HG02970 (cell line): ENCODE measurements at regions not wholly inside any gene's neighbourhood (a gene's known extent, or its start where the extent isn't known, plus 50 kb on each side); places are given as distances from the start of the nearest gene placed in this dataset.
"Not testable (repeated sequence)": the region's sequence is repeated elsewhere in the genome, so short reads cannot be mapped to it uniquely, and the experiment has no call there.

ENCODE experiments used
- ATAC-seq: cut with Tn5 transposase; IDR thresholded peaks from one replicate; pipeline ENCODE4 v1.9.1; 2021; ENCODE audit warnings: mild to moderate bottlenecking, moderate library complexity, moderate number of reproducible peaks; ENCODE audit not compliant: unreplicated experiment, low FRiP score

DNA sequence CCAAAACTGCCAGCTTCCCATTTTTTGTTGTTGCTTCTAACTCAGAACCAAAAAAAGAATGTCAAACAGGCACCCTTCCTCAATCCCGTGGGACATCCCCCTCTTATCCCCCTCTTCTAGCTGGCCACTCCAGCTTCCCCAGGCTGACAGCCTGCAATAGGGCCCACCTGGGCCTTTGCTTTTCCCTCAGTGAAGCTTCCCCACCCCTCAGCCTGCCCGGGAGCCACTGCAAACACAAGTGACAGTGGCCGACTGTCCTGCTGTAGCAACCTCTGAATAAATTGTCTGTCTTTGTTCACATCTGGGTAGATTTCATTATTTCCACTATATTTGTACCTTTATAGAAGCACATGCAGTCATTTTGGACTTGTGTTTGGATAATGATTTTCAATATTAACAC lies 245.3 kb downstream of the GADD45G start:
- no peak for ATAC-seq

DNA sequence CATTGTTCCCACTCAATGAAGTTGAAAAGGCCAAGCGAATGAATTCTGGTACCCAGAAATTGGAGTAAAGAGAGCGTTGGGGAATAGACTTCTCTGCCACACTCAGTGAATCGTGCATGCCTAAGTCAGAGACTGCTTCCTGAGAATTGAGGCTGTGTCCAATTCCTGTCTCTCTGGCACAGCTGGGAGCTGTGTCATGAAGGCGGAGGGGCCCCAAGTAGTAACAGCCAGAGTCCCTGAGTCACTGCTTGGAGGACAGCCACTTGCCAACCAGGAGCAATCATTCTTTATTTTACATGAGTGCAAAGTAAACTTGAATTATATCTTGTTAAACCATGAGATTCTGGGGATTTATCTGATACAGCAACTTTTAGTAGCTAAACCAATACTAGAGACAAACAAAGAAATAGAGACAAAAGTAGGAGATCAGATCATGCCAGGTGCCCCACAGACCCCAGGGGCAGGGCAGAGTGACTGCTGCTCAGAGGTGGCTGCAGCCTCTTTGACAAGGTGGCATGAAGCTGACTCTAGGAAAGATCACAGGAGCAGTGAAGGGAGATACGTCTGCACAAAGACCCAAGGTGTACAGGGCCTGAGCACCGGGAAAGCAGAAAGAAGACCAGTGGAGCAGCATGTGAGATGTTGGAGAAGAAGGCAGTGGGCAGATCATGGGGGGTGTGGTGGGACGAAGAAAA lies 246.0 kb downstream of the GADD45G start:
- ATAC-seq: no peak

DNA sequence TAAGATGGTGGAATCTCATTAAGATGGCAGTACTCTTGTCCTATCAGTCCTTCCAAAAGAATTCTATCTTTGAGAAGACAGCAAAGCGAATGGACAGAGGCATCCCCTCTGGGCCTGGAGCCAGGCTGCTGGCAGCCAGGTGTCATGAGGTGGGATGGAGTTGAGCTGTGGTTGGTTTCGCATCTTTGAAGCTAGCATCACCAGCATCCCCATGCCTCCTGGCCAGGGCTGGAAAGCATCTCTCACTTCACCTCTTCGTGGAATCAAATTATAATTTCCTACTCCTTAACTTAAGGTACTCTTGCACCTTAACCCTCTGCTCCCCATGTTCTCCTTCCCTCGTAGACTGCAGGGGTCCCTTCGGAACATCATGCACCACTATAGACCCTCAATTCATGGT lies 248.3 kb downstream of the GADD45G start:
- no peak for ATAC-seq

DNA sequence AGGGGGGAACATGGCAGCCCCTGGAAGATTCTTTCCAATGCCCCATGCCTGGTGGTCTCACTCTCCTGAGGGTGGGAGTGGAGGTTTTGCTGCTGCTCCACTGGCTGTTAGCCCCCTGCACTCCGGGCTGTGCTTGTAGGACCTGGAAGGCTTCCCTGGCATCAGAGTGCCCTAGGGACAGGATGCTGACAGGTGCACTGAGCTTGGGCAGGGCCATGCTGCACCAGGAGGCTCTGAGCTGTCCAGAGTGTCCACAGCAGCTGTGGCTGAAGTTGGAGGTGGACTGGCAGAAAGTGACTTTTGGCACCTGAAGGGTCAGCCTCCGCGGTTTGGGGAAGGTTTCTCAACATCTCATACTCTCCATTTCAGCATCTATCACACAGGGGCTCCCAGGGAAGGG lies 249.1 kb downstream of the GADD45G start:
- no peak for ATAC-seq

DNA sequence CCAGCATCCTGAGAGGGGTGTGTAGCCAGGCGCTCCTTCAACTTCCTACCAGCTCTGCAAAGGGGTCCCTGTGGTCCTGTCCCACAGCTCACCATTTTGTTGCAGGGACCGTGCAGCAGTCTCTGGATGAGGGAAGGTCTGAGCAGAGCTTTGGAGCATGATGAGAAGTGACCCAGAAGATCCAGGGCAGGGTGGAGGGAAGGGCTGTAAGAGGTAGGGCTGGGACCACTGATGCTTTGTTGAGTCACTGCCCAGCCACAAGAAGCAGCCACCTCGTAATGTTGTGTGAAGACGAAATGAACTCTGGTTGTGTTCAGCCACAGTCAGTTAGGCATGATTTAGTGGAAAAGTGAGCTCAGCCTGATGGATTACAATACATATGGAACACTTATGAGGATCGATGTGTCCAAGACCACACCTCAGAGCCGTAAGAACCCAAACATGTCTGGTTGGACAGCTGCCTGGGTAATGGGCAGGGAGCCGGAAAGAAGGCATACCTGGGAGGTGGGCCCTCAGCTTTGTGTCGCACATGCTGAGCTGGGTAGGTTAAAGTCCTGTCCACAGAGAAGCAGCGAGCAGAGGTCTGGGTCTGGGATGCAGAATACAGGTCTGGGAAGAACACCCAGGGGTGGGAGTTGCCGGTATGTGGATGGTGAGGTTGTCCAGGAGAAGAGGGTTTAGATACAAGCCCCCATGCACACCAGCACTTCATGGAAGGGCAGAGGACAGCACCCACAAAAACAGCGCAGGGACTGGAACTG lies 250.1 kb downstream of the GADD45G start:
- ATAC-seq: no peak

DNA sequence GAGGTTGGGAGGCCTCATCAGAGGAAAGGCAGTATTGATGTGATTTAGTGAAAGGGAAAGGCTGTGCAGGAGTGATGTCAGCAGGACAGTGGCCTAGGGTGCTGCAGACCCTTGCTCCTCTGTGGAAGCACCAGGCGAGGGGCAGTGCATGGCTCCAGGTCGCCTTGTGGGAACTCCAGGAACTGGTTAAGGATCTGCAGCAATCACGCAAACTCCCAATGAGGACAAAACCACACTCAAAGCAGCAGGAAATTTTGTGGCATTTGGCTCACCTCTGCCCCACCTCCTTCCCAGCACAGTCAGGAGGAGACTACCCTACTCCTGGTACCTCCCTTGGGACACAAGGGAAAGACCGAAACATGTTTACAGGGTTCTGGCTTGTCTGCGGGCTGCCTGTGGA lies 251.5 kb downstream of the GADD45G start:
- ATAC-seq: not testable (repeated sequence)

DNA sequence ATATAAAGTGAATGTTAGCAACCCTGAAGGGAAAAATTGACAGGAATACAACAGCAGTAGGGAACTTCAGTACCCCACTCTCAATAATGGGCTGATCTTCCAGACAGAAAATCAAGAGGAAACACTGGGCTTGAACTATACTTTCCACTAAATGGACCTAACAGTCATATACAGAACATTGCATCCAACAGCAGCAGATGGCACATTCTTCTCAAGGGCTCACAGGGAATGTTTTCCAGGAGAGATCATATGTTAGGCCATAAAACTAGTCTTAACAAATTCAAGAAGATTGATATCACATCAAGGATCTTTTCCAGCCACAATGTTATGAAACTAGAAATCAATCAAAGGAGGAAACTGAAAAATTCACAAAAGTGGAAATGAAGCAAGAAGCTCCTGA lies 252.1 kb downstream of the GADD45G start:
- ATAC-seq: not testable (repeated sequence)

DNA sequence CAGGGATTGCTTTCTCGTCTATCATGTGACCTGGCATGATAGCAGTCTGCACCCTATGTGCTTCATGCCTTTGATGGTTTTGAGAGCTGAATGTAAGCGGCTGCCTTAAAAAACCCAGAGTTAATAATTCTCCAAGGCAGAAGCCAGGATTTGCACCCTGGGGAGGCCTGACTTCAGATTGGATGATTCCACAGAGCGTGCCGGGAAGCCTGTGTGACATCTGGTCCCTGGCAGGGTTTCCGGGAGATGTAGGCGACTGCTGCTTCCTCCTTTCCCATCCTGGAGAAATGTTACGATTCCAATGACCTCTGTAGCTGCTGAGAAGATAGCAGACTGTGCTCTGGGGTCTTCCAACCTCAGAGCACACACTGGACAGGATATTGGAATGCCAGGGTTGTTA lies 255.0 kb downstream of the GADD45G start:
- not testable (repeated sequence) for ATAC-seq

DNA sequence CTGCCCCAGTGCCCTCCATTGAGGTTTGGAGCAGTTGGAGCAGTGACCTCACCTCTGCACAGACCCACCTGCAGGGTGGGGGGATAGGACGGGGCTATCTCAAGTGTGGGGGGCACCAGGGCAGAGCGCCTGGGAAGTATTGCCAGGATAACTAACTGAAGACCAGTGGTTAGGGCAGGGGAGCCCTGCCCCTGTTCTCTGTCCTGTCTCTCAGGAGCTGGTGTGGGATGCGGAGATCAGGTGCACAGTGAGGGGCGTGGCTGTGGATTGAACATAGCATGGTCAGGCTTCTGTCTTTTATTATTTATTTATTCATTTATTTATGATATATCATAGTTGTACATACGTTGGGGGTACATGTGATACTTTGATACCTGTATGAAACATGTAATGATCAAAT lies 256.6 kb downstream of the GADD45G start:
- not testable (repeated sequence) for ATAC-seq

DNA sequence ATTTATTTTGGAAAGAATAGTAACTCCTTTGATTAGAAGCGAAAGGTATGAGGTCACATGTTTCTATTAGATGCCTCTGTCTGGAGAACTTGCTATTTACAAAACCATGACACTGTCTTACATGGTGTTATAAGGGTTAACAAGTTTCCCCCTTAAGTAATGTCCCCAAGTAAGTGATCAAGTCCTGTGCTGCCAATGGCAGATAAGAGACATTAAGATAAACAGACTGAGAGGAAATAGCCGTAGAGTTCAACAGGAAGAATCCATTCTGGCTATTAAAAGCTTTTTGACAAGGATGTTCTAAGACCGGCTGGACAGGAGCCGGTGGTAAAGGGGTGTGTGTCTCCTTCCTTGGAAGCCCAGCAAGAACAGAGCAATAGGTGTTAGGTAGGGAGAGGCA lies 257.5 kb downstream of the GADD45G start:
- ATAC-seq: no peak

DNA sequence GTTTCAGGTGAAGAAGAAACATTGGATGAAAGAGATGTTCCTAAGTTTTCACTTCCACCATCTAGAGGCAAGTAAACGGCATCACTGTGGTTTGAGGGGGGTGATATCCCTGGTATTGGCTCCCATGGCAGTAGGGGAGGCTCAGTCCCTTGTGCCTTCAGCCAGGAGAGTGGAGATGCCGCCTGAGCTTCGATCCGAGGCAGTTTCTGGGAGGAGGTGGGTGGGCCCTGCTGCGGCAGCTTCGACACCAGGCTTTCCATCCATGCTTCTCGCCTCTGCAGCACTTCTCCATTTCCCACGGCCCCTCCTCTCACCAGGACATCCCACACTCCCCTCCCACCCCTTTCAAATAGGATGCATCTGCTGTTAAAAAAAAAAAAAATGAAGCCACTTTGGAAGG lies 258.3 kb downstream of the GADD45G start:
- ATAC-seq: no peak

DNA sequence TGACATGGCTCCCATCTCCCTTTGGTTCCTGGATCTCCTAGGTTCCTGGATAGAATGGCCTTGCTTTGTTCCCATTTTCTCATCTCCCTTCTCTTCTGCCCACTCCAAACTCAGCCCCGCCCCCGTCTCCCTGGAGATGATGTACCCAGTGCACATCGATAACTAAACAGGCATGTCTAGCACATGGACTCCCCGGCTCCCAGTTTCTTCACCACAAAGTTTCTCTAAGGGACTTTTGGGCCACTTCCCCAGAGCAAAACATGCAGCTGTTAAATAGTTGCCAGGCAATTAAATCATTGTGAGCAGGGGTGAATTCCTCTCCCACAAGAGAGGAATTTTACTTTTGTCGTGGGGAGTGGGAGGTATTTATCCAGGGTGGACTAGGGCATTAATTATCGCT lies 259.0 kb downstream of the GADD45G start:
- no peak for ATAC-seq

DNA sequence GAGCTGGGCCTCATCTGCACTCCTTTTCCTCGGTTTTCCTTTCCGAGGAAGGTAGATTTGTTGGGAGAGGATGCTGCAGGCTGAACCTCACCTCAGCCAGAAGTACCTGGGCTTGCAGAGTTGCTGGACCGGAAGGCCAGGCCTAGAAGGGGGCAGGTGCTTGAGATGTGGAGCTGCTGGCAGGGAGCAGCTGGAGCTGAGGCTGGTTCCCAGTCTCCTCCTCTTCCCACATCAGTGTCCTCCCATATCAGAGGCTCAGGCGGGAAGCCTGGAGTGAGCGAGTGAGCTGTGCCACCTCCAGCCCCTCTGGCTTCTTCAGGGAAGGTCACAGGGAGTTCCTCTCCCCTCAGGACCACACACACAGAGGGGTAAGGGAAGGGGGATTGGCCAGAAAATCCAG lies 259.4 kb downstream of the GADD45G start:
- ATAC-seq: no peak

DNA sequence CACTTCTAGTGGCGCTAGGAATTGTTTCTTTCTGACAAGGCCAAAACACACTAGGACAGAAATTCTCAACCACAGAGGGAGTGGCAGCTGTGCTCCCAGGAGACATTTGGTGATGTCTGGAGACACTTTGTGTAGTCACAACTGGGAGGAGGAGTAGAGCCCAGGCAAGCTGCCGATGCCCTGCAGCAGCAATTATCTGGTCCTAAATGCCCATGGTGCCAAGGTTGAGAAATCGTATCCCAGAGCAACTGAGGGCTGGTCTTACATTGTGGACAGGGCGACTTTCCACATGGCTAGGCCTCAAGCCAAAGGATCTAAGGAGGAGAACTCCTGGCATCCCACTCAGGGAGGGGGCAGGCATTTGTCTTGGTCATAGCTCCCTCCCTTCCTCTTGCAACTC lies 259.9 kb downstream of the GADD45G start:
- no peak for ATAC-seq

DNA sequence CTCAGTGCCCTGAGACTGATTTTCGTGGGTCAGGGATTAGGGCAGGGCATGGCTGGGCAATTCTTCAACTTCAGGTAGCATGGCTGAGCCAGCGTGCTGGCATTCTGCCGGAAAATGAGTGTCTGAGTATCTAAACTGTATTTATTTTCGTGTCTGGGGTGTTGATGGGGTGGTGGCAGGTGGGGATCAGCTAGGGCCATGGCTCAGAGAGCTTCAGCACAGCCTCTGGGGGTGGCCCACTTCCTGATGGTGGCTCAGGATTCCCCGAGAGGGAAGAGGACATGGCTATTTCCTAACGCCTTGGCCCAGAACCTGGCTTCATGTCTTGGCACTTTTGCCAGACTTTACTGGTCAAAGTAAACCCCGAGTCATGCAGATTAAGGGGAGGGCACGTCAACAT lies 260.5 kb downstream of the GADD45G start:
- no peak for ATAC-seq

DNA sequence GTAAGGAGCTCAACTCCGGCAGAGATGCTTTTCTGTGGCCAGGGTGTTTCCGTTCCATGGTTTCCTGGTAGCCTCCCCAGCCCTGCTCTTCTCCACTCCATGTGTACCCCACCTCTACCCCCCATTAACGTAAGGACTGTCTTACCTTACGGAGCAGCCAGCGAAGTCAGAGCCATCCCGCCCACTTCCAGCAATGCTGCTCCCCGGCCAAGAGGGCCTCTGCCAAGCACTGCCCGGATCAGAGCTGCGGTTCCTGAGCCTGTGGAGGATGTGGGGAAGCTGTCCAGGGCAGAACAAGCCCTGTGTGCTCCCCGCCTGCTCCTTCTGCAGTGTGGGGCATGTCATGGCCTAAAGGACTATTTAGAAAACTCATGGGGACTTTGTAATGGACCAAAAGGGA lies 261.2 kb downstream of the GADD45G start:
- no peak for ATAC-seq

DNA sequence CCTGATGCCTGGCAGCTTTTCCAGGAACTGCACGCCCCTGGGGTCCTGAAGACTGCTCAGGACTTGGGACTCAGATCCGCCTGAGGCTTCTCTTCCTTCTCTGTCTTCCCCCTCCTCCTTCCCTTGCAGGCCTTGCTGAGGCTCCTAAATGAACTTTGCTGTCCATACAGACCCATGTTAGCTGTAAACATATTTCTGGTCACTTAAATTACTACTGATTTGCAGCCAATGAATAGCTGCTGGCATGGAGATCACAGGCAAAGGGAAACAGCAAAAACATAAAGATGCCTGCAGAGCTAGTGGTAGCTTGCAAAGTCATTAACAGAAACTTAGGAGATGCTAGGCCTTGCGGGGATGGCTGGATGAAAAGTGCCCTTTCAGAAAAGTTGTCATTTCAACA lies 261.9 kb downstream of the GADD45G start:
- no peak for ATAC-seq

DNA sequence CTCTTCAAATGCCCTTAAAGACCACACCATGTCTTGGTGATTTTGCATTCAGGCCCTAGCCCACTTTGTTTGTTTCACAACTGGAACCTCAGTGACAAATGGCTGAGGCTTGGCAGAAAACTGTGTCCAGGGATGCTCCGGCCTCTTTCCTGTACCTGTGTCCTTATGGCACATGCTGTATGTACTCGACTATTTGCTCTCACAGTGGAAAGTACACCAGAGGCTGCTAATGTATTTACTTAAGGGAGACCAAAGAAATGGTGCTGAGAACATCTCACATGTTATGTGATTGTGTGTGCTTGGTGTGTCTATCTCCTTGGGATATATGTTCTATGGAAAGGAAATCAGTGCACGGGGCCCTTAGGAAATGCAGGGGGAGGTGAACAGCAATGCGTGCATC lies 263.3 kb downstream of the GADD45G start:
- no peak for ATAC-seq

DNA sequence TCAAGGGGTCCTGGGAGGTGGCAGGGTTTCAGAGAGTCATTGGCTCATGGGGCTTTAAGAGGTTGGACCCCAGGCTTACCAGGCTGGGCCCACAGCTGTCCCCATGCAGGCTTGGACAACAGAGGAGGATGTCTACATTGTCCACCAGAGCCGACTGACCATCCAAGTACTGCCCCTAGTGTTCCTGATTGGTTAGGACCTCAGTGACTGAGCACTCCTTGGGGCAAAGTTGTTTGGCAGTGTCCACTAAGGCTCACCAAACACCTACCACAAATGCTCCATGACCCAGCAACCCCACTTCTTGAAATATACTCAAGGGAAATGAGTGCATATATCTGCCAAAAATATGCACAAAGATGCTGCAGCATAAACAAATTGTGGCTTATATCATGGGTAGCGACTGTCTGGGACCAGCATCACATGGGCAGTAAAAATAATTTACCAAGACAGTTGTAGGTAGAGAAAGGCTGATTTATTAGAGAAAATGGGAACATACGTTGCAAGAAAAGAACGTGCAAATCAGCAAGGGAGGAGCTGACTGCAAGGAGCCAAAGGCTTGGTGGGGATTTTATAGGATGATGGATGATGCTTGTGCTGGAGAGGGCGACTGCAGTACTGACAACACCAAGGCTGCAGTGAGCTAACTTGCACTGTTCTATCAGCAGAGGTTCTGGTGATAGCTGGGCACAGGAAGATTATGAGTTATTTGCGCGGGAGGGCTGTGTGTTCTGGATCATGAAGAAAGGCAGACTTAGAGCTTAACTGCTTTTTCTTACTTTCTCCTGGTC lies 265.2 kb downstream of the GADD45G start:
- ATAC-seq: no peak

DNA sequence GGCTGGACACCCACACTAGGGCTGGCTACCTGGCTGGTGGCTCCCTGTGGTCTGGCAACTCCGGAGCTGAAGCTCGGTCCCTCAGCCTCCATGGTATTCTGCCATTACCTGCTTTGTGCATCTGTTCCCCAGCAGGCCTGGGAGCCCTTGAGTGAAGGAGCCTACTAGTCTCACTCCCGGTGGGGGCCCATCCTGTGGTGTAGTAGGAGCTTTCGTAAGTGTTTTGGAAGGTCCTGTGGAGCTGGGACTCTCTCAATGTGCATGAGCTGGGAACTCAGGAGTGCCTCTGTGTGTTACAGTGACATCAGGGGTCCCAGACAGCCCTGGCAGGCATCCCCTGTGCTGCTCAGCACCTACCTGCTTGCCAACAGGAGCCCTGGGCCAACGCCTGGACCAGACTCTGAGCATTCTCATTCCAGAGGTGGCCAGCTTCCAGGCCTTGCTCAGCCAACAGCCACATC lies 267.1 kb downstream of the GADD45G start:
- no peak for ATAC-seq

DNA sequence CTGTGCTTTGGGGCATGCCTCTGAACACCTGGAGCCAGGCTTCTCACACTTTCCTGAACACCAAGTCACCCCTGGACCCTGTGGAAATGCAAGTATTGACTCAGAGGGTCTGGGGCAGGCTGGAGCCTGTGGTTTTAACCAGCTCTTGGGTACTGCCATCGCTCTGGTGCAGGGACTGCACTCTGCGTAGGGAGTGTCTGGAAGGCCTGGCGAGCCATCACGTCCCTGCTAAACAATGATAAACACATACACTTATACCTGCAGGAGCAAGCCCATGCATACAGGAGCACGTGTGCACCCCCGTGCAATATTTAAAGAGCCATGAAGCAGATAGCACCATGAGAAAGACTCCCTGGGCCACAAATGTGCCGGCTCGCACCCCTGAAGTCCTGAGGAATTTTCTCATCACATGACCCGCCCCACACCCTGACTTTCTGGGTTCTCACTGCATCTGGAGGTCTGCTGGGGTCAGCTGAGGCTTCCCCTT lies 267.7 kb downstream of the GADD45G start:
- ATAC-seq: no peak
